Brain microvascular endothelial cell (primary cell): ENCODE measurements at regions not wholly inside any gene's neighbourhood (a gene's known extent, or its start where the extent isn't known, plus 50 kb on each side); places are given as distances from the start of the nearest gene placed in this dataset.
A peak's percentile ranks its signal among the peaks of the same experiment; 100 is the strongest.
"Not testable (repeated sequence)": the region's sequence is repeated elsewhere in the genome, so short reads cannot be mapped to it uniquely, and the experiment has no call there.

ENCODE experiments used
- DNase-seq: peaks from one replicate; pipeline ENCODE4 v3.0.0-alpha.2; 2020
- H3K27ac ChIP-seq: fragments of 250-450 bp; sonication (Bioruptor Pico); 2 replicates; pipeline ENCODE4 v1.5.1; 2020; ENCODE audit warnings: mild to moderate bottlenecking, moderate library complexity
- H3K27me3 ChIP-seq: fragments of 250-450 bp; sonication (Bioruptor Pico); replicated peaks from 2 replicates; pipeline ENCODE4 v1.5.1; 2020; ENCODE audit warnings: mild to moderate bottlenecking
- H3K36me3 ChIP-seq: fragments of 250-450 bp; sonication (Bioruptor Pico); replicated peaks from 2 replicates; pipeline ENCODE4 v1.5.1; 2020; ENCODE audit warnings: mild to moderate bottlenecking
- H3K4me3 ChIP-seq: 2 replicates; pipeline ENCODE4 v1.5.1; 2011; ENCODE audit warnings: low read depth, mild to moderate bottlenecking, control low read depth, low read length, moderate library complexity
- CTCF ChIP-seq: IDR thresholded peaks from 2 replicates; pipeline ENCODE4 v1.5.1; 2011; ENCODE audit warnings: low read depth, mild to moderate bottlenecking, moderate library complexity, low read length, control low read depth, inconsistent platforms; ENCODE audit errors: missing control alignments
- in situ Hi-C: cut with HindIII; loops from 2 replicates; pipeline ENCODE4 v1.10.0; 2017; ENCODE audit warnings: low sequenced_read_pairs, low pct_ligation_motif_present

DNA sequence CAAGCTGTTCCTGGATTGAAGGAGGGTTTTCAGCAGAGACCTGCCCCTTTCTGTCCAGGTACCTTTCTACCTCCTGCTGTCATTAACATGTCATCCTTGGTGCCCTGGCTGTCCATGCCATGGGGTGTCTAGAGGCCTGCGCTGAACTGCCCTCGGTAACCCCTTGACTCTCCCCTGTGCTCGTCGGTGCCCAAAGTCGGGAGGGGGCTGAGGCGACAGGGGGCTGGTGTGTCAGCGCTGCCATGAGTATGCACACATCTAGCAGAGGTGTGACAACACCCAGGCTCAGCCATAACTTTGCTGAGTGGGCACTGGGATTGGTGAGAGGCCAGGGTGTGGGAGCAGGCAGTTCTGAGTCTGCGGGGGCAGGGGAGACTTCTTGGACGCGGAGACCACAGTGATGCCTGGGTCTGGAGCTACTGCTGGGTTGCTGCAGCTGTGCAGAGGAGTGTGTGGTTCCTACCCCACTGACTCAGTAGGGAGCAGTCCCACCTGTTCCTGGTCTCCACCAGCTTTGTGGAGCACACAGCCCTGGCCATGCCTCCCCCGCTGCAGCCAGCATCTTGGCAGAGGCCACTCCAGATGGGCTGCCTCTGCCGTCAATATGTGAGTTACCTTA is 376.2 kb upstream of the SEMA3C start:
- DNase-seq, result no peak
- no peaks in the 10 kb centered on the region for H3K36me3 ChIP-seq
- TF ChIP-seq CTCF, result no peak
- in situ Hi-C loops, result no loop called here
- no peak overlapping the region for H3K27ac ChIP-seq
- no peaks in the 10 kb centered on the region for H3K27me3 ChIP-seq
- H3K4me3 ChIP-seq, result no peak overlapping the region

DNA sequence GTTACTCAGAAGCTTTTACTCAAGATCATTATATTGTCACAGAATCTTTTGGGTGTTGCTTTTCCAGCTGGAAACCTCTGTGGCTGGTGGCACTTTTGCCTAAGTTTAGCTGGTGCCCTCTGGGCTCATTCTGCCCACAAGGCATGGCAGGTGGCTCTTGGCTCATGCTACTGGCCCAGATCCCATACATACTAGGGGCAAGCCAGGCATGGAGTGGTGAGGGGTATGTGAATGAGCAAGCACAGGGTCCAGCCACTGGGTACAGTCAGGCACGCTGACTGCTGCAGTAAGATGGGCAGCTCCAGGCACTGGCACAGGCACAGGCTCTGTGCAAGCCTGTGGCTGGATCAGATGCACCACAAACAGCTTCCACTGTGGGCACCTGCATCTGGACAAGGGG is 375.0 kb upstream of the SEMA3C start:
- DNase-seq, result no peak
- H3K27ac ChIP-seq, result no peak overlapping the region
- H3K27me3 ChIP-seq, result no peaks in the 10 kb centered on the region
- in situ Hi-C loops, result no loop called here
- TF ChIP-seq CTCF, result no peak
- no peaks in the 10 kb centered on the region for H3K36me3 ChIP-seq
- no peak overlapping the region for H3K4me3 ChIP-seq

DNA sequence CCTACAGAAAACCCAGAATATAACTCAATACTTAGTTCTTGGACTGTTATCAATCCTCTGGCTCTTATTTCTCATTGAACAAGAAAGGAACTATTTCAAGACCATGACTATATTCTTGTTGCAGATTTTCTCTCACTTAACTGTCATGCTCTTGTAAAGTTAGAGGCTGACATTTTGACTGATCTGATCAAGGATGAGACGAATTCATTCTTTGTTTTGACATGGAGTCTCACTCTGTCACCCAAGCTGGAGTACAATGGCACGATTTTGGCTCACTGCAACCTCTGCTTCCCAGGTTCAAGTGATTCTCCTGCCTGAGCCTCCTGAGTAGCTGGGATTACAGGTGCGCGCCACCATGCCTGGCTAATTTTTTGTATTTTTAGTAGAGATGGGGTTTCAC is 367.9 kb upstream of the SEMA3C start:
- H3K27me3 ChIP-seq, H3K36me3 ChIP-seq, in situ Hi-C loops, H3K4me3 ChIP-seq, H3K27ac ChIP-seq, DNase-seq: not testable (repeated sequence)

DNA sequence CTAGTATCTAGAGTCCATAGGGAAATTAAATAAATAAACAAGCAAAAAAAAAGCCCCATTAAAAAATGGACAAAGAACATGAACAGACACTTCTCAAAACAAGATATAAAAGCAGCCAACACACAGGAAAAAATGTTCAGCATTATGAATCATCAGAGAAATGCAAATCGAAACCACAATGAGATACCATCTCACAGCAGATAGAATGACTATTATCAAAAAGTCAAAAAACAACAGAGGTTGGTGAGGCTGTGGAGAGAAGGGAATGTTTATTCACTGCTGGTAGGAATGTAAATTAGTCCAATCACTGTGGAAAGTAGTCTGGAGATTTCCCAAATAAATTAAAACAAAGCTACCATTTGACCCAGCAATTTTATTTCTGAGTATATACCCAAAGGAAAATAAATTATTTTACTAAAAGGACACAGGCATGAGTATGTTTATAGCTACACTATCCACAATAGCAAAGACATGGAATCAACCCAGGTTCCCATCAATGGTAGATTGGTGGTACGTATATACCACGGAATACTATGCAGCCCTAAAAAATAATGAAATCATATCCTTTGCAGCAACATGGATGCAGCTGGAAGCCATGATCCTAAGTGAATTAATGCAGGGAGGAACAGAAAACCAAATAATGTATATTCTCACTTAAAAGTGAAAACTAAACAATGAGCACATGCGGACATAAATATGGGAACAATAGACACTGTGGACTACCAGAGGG is 366.5 kb upstream of the SEMA3C start:
- no peak for TF ChIP-seq CTCF
- no peaks in the 10 kb centered on the region for H3K27me3 ChIP-seq
- DNase-seq, result peak; percentile 79
- in situ Hi-C loops, result no loop called here
- no peaks in the 10 kb centered on the region for H3K36me3 ChIP-seq
- no peak overlapping the region for H3K4me3 ChIP-seq
- peak overlapping the region; percentile 87 for H3K27ac ChIP-seq

DNA sequence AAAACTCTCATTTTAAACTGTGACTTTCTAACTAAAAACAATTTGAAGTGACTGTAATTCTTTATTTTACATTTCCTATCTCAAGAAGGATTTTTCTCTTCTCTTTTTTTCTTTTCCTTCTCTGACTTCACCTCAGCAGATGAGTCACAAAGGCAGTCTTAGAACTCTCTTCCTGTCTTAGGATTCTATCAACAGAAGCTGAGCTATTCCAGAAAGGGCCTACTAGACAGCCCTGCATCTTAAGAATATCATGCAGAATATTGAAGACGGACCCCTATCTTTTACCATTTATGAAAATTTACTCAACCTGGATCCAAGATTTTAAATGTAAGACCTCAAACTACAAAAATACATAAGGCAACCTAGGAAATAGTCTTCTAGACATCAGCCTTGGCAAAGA is 365.7 kb upstream of the SEMA3C start:
- peak; percentile 48 for DNase-seq
- H3K36me3 ChIP-seq, result no peaks in the 10 kb centered on the region
- TF ChIP-seq CTCF, result no peak
- peak overlapping the region; percentile 87 for H3K27ac ChIP-seq
- no peaks in the 10 kb centered on the region for H3K27me3 ChIP-seq
- in situ Hi-C loops, result no loop called here
- H3K4me3 ChIP-seq, result no peak overlapping the region

DNA sequence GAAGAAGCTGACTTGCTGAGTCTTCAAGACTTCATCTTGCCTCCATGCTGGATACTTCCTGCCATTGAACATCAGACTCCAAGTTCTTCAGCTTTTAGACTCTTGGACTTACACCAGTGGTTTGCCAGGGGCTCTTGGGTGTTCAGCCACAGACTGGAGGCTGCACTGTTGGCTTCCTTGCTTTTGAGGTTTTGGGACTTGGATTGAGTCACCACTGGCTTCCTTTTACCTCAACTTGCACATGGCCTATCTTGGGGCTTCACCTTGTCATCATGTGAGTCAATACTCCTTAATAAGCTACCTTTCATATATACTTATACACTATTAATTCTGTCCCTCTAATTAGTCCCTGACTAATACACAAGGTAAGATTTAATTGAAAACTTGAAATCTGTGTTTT is 361.7 kb upstream of the SEMA3C start:
- TF ChIP-seq CTCF, result no peak
- no peaks in the 10 kb centered on the region for H3K27me3 ChIP-seq
- H3K4me3 ChIP-seq, result no peak overlapping the region
- in situ Hi-C loops, result no loop called here
- H3K36me3 ChIP-seq, result no peaks in the 10 kb centered on the region
- H3K27ac ChIP-seq, result no peak overlapping the region
- no peak for DNase-seq
